Mucosa of descending colon (tissue), 3 donors: ENCODE measurements at regions not wholly inside any gene's neighbourhood (a gene's known extent, or its start where the extent isn't known, plus 50 kb on each side); places are given as distances from the start of the nearest gene placed in this dataset.

Source experiments
- ATAC-seq: fragments of 200-7000 bp; cut with Tn5 transposase; one replicate; pipeline ENCODE4 v1.9.1; 2020; ENCODE audit warnings: mild to moderate bottlenecking, moderate library complexity
- DNase-seq, 3 donors: peaks; one replicate each; pipeline ENCODE4 v3.0.0-alpha.2; 2020
- H3K36me3 ChIP-seq: fragments of 200-600 bp; one replicate; pipeline ENCODE4 v1.8.0; 2021; ENCODE audit warnings: low read depth, mild to moderate bottlenecking
- H3K4me1 ChIP-seq: fragments of 200-600 bp; one replicate; pipeline ENCODE4 v1.8.0; 2021; ENCODE audit warnings: low read depth, mild to moderate bottlenecking
- H3K4me3 ChIP-seq: fragments of 200-600 bp; one replicate; pipeline ENCODE4 v1.8.0; 2021; ENCODE audit warnings: mild to moderate bottlenecking
- H3K9me3 ChIP-seq: fragments of 200-600 bp; one replicate; pipeline ENCODE4 v1.8.0; 2021; ENCODE audit warnings: mild to moderate bottlenecking
- intact Hi-C, 2 donors: fragments of 100-400 bp; cut with DNase I in 1 of 2; cut with micrococcal nuclease in 1 of 2; formaldehyde crosslinking; loops; one replicate each; pipeline versions ENCODE4 v1.11.0 to v1.11.1; 2022; cut with DNase I, micrococcal nuclease
- TF ChIP-seq, protein P1 (sequence below): fragments of 200-600 bp; IDR thresholded peaks from one replicate; pipeline ENCODE4 v1.8.0; 2022; ENCODE audit warnings: antibody characterized with exemption, mild to moderate bottlenecking
- donor health status: DM: no; HTN: no; CAD: no; lungs with moderate emphysema.
- donor health status: DM: no; HTN: no; CAD: no.
- donor health status: DM: no; HTN: yes; CAD: no.

DNA sequence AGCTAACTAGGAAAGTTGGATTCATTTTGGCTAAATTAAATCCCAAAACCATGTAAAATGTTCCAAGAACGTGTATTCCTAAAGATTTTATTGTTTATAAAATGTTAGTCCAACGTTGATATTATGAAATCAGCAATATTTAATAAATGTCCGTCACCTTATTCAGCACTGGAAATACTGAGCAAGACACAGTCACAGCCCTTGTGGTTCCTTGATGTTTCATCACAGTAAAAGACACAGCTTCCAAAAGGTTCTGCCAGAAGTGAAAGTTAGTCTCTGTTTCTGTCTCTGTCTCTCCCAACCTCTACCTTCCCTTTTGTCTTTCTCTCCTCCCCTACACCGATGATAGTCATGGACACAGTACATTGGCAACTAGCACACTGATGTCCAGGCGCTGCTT, 82.2 kb upstream of the BOC start:
- Histone ChIP-seq H3K9me3 (no peaks in the 10 kb centered on the region), H3K36me3 (no peaks in the 10 kb centered on the region), H3K4me1 (no peaks in the 10 kb centered on the region), H3K4me3 (no peak overlapping the region)
- ATAC-seq, result no peak
- intact Hi-C loops, result loop anchor here in 1 of 2 donors (10.0 kb wide), 1 partner anchor 64 kb away; no protein-coding TSS in a partner anchor
- TF ChIP-seq, protein P1, sequence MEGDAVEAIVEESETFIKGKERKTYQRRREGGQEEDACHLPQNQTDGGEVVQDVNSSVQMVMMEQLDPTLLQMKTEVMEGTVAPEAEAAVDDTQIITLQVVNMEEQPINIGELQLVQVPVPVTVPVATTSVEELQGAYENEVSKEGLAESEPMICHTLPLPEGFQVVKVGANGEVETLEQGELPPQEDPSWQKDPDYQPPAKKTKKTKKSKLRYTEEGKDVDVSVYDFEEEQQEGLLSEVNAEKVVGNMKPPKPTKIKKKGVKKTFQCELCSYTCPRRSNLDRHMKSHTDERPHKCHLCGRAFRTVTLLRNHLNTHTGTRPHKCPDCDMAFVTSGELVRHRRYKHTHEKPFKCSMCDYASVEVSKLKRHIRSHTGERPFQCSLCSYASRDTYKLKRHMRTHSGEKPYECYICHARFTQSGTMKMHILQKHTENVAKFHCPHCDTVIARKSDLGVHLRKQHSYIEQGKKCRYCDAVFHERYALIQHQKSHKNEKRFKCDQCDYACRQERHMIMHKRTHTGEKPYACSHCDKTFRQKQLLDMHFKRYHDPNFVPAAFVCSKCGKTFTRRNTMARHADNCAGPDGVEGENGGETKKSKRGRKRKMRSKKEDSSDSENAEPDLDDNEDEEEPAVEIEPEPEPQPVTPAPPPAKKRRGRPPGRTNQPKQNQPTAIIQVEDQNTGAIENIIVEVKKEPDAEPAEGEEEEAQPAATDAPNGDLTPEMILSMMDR, result no peak
- DNase-seq, result no peak

DNA sequence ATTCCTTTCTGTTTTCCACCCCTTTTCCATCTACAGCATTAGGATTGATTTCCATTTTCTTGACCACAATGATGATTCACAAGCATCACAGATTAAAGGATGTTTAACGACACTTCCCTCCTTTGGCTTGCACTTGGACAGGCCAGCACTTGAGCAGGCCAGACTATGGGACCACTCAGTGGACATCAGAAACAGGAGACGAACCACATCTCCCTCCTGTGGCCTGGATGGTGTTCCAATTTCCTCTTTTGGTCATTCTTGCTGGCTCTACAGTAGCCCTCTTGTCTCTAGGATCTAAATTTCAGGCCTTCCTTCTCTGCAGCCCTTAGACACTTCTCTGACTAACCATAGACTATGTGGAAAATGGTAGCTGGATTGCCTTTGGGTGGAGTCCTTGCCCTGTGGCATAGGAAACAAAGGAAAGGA, 78.8 kb upstream of the BOC start:
- intact Hi-C loops, result loop anchor here in 1 of 2 donors (10.0 kb wide), 1 partner anchor 152 kb away; no protein-coding TSS in a partner anchor
- no peak for DNase-seq
- no peak overlapping the region for H3K4me3 ChIP-seq
- H3K4me1 ChIP-seq, result no peaks in the 10 kb centered on the region
- no peaks in the 10 kb centered on the region for H3K36me3 ChIP-seq
- ATAC-seq, result no peak
- TF ChIP-seq, protein P1, result no peak
- H3K9me3 ChIP-seq, result no peaks in the 10 kb centered on the region

DNA sequence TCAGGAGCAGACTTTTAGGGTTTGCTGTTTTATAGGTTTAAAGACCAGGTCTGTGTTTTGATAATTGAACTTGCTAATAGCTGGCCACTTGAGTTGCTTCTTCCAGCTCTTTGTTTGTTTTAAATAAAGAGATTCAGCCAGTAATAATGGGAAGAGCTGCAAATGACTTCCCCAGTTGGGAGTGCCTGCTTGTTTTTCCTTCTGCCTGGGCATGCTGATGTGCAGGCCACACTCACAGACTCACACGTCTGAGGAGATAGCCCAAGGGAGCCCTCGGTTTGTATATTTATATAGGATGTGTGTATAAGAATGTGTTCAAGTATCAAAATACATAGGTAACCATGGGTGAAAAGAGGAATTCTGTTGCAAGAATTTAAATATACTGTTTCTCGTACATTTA, 78.2 kb upstream of the BOC start:
- Histone ChIP-seq H3K36me3 (no peaks in the 10 kb centered on the region), H3K4me1 (no peaks in the 10 kb centered on the region), H3K4me3 (no peak overlapping the region), H3K9me3 (no peaks in the 10 kb centered on the region)
- DNase-seq (no peak), ATAC-seq (no peak)
- TF ChIP-seq, protein P1, result no peak
- intact Hi-C loops, result loop anchor here in 1 of 2 donors (10.0 kb wide), 1 partner anchor 152 kb away; no protein-coding TSS in a partner anchor

DNA sequence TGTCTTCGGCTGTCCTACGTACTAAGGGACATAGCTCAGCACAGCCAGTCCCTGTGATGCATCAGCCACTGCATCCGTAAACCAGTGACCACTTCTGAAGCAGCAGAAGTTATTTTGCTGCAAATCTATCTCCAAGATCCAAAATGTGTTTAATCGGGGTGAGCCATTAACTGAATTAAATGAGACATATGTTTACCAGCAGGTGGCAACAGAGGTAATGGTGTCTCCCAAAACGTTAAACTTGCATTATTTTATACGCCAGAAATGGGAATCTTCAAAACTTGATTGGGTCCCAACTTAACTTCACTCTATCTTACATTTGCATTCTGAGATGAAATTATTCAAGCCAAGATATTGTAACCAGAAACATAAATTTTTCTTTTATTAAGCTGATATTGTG, 75.3 kb upstream of the BOC start:
- Histone ChIP-seq H3K36me3 (no peaks in the 10 kb centered on the region), H3K4me1 (no peaks in the 10 kb centered on the region), H3K9me3 (no peaks in the 10 kb centered on the region), H3K4me3 (no peak overlapping the region)
- ATAC-seq, result no peak
- intact Hi-C loops, result loop anchor here in 1 of 2 donors (10.0 kb wide), 1 partner anchor 149 kb away; no protein-coding TSS in a partner anchor
- TF ChIP-seq, protein P1, result no peak
- DNase-seq, result no peak

DNA sequence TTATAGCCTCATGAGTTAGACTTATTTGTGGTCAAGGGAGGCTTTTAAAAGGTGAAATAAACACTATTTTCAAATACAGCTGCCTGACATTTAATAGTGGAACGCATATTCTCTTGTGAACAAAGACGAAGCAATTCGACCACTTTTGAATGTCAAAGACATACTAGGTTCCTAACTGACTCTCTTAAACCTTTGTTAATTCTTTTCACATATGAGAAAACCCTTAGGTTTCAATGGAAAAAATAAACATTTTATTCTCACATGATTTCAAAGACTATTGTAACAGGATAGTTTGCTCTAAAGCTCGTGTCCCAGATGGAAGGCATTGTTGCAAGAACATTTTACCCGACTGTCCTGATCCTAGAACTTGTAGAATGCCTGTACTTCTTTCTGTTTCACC, 74.8 kb upstream of the BOC start:
- no peak for DNase-seq
- intact Hi-C loops, result loop anchor here in 1 of 2 donors (10.0 kb wide), 1 partner anchor 148 kb away; no protein-coding TSS in a partner anchor
- Histone ChIP-seq H3K4me1 (no peaks in the 10 kb centered on the region), H3K4me3 (no peak overlapping the region), H3K36me3 (no peaks in the 10 kb centered on the region), H3K9me3 (no peaks in the 10 kb centered on the region)
- no peak for ATAC-seq
- TF ChIP-seq, protein P1, result no peak
